OCI-LY3 (cell line): ENCODE measurements at regions not wholly inside any gene's neighbourhood (a gene's known extent, or its start where the extent isn't known, plus 50 kb on each side); places are given as distances from the start of the nearest gene placed in this dataset.
"Not testable (repeated sequence)": the region's sequence is repeated elsewhere in the genome, so short reads cannot be mapped to it uniquely, and the experiment has no call there.

Source experiments
- H2AFZ ChIP-seq: fragments of 200-600, 300-600 bp; shearing (Covaris generic); 2 replicates; pipeline ENCODE4 v1.6.0; 2014; ENCODE audit warnings: antibody characterized with exemption, low read depth, low read length
- H3K27ac ChIP-seq: fragments of 200-600, 300-600 bp; sonication (generic); 2 replicates; pipeline ENCODE4 v1.5.1; 2014; ENCODE audit warnings: mild to moderate bottlenecking, low read length, moderate library complexity, mixed read lengths
- H3K27me3 ChIP-seq: fragments of 200-600, 300-600 bp; sonication (generic); 2 replicates; pipeline ENCODE4 v1.6.1; 2014; ENCODE audit warnings: low read depth, low read length, mixed read lengths
- H3K36me3 ChIP-seq: fragments of 200-600, 300-600 bp; sonication (generic); replicated peaks from 2 replicates; pipeline ENCODE3; 2014; ENCODE audit warnings: low read depth, low read length, mixed read lengths
- H3K4me1 ChIP-seq: fragments of 300-600, 200-600 bp; sonication (generic); 2 replicates; pipeline ENCODE4 v1.6.1; 2014; ENCODE audit warnings: low read length, mixed read lengths
- H3K4me2 ChIP-seq: fragments of 200-600, 300-600 bp; sonication (generic); 2 replicates; pipeline ENCODE4 v1.6.1; 2014; ENCODE audit warnings: low read length, mixed read lengths
- H3K4me3 ChIP-seq: fragments of 300-600, 200-600 bp; sonication (generic); 2 replicates; pipeline ENCODE4 v1.5.1; 2014; ENCODE audit warnings: antibody characterized with exemption, mild to moderate bottlenecking, low read length, moderate library complexity
- H3K79me2 ChIP-seq: fragments of 300-600, 200-600 bp; shearing (Covaris generic); 2 replicates; pipeline ENCODE4 v1.6.1; 2014; ENCODE audit warnings: mild to moderate bottlenecking, low read length, mixed read lengths
- H3K9ac ChIP-seq: fragments of 300-600, 200-600 bp; shearing (Covaris generic); 2 replicates; pipeline ENCODE4 v1.6.0; 2014; ENCODE audit warnings: mild to moderate bottlenecking, low read length, moderate library complexity
- H3K9me3 ChIP-seq: fragments of 200-600, 300-600 bp; shearing (Covaris generic); 2 replicates; pipeline ENCODE4 v1.6.1; 2014; ENCODE audit warnings: low read length, mixed read lengths; ENCODE audit not compliant: insufficient read depth
- H4K20me1 ChIP-seq: fragments of 200-600, 300-600 bp; sonication (generic); 2 replicates; pipeline ENCODE4 v1.6.1; 2016; ENCODE audit warnings: low read length, mixed read lengths; ENCODE audit not compliant: insufficient read depth
- EZH2phosphoT487 ChIP-seq: fragments of 200-600 bp; shearing (Covaris generic); IDR thresholded peaks from 2 replicates; pipeline ENCODE4 v1.6.1; 2018; ENCODE audit warnings: antibody characterized with exemption, mixed run types, low read depth
- TF ChIP-seq, protein P1 (sequence below): fragments of 200-600, 300-600 bp; sonication (generic); IDR thresholded peaks from 2 replicates; pipeline ENCODE4 v1.5.1; 2014; ENCODE audit warnings: antibody characterized with exemption, low read length, low read depth

DNA sequence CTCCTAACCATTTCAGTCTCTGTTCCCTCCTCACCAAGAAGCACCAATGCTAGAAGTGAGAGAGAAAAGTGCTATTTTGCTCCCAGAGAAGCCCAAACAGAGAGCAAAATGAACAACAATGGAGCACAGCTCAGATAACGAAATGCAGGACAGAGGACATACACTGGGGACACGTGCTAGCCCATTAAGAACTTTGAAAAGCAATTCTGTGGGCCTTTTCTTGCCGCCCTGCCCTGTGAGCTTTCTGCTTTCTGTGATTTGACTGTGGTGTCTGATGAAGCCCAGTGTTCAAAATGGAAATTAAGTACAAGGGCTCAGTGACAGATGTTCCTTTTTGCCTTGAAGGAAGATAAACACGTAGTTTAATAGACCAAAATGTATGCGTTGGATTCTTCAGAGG, 130.8 kb downstream of the S1PR1 start:
- H3K27ac ChIP-seq, result no peak overlapping the region

DNA sequence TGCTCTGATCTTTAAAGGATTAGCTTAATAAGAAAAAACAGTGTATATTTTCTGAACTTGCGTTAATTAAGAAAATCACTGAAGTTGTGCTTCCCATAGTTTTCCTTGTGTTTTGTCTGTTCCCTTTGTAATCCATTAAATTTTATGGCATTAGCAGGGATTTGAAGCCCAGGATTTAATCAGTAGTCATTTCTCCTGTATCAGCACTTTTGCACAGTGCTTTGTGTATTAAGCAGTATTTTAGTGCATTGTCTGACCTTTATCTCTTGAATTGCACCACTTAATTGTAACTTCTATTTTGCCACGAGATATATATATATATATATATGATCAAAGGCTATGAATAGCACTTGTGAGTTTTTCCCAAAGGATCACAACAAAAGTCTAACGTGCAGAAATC, 133.7 kb downstream of the S1PR1 start:
- no peak for TF ChIP-seq EZH2phosphoT487
- no peak overlapping the region for H3K4me3 ChIP-seq
- H3K27ac ChIP-seq, result no peak overlapping the region
- no peaks in the 10 kb centered on the region for H3K9me3 ChIP-seq
- H3K36me3 ChIP-seq, result no peaks in the 10 kb centered on the region
- peaks cover 9% of the 10 kb centered on the region for H3K4me1 ChIP-seq
- H2AFZ ChIP-seq, result no peak overlapping the region
- H3K4me2 ChIP-seq, result no peak overlapping the region
- no peaks in the 10 kb centered on the region for H4K20me1 ChIP-seq
- H3K9ac ChIP-seq, result no peak overlapping the region
- H3K79me2 ChIP-seq, result no peaks in the 10 kb centered on the region
- no peaks in the 10 kb centered on the region for H3K27me3 ChIP-seq

More for the DNA sequence above, 130.8 kb downstream of the S1PR1 start:
- Histone ChIP-seq H4K20me1 (no peaks in the 10 kb centered on the region), H3K9me3 (no peaks in the 10 kb centered on the region), H2AFZ (no peak overlapping the region), H3K4me2 (no peak overlapping the region), H3K79me2 (no peaks in the 10 kb centered on the region), H3K4me3 (no peak overlapping the region), H3K36me3 (peaks cover 4% of the 10 kb centered on the region), H3K27me3 (no peaks in the 10 kb centered on the region), H3K4me1 (peaks cover 29% of the 10 kb centered on the region), H3K9ac (no peak overlapping the region)
- TF ChIP-seq, protein P1, sequence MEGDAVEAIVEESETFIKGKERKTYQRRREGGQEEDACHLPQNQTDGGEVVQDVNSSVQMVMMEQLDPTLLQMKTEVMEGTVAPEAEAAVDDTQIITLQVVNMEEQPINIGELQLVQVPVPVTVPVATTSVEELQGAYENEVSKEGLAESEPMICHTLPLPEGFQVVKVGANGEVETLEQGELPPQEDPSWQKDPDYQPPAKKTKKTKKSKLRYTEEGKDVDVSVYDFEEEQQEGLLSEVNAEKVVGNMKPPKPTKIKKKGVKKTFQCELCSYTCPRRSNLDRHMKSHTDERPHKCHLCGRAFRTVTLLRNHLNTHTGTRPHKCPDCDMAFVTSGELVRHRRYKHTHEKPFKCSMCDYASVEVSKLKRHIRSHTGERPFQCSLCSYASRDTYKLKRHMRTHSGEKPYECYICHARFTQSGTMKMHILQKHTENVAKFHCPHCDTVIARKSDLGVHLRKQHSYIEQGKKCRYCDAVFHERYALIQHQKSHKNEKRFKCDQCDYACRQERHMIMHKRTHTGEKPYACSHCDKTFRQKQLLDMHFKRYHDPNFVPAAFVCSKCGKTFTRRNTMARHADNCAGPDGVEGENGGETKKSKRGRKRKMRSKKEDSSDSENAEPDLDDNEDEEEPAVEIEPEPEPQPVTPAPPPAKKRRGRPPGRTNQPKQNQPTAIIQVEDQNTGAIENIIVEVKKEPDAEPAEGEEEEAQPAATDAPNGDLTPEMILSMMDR, result no peak
- TF ChIP-seq EZH2phosphoT487, result no peak

DNA sequence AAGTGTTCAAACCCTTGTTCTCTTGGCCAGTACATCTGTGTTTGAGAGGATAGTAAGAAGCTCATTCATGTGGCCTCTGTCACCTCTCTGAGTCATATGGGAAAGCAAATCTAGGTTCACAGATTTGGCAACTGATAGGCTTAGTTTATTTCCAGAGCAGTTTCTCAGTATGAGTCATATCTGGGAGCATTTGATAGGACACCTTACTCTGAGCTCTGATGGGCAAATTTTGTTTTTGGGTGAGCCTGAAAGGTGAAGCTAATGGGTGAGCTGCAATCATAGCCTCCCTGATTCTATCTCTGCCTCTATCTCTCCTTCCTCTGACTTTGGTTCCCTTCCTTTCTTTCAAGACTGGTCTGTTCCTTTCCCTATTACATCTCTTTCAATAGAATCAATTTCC, 134.4 kb downstream of the S1PR1 start:
- Histone ChIP-seq H3K27ac (no peak overlapping the region), H3K4me1 (peaks cover 9% of the 10 kb centered on the region), H3K4me2 (peak overlapping the region; percentile 1; the same call in 1 of the 2 replicates), H3K36me3 (no peaks in the 10 kb centered on the region), H3K9ac (no peak overlapping the region), H3K4me3 (no peak overlapping the region), H4K20me1 (no peaks in the 10 kb centered on the region), H3K9me3 (no peaks in the 10 kb centered on the region), H3K27me3 (no peaks in the 10 kb centered on the region), H2AFZ (no peak overlapping the region), H3K79me2 (no peaks in the 10 kb centered on the region)
- no peak for TF ChIP-seq EZH2phosphoT487

DNA sequence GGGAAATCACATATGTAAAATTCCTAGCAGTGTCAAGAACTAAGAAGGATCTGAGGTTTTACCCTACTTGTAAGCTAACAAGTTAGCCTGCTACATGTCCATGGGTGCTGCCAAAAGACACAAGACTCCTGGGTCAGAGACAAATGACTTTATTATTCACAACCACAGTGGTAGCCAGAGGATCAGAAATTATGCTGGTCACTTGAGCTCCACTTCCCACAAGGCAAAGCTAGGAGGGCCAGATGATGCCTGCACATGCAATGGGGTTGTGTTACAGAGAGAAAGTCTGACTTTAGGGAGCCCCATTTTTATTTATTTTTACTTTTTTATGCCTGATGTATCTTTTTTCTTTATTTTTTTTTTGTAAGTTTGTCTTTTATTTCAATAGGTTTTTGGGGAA, 136.8 kb downstream of the S1PR1 start:
- Histone ChIP-seq H3K9me3 (no peaks in the 10 kb centered on the region), H3K9ac (no peak overlapping the region), H3K27me3 (no peaks in the 10 kb centered on the region), H2AFZ (no peak overlapping the region), H3K27ac (no peak overlapping the region), H3K4me3 (no peak overlapping the region), H3K36me3 (no peaks in the 10 kb centered on the region), H4K20me1 (no peaks in the 10 kb centered on the region), H3K4me1 (peaks cover 9% of the 10 kb centered on the region), H3K4me2 (no peak overlapping the region), H3K79me2 (no peaks in the 10 kb centered on the region)
- TF ChIP-seq, protein P1, result no peak
- TF ChIP-seq EZH2phosphoT487, result no peak

DNA sequence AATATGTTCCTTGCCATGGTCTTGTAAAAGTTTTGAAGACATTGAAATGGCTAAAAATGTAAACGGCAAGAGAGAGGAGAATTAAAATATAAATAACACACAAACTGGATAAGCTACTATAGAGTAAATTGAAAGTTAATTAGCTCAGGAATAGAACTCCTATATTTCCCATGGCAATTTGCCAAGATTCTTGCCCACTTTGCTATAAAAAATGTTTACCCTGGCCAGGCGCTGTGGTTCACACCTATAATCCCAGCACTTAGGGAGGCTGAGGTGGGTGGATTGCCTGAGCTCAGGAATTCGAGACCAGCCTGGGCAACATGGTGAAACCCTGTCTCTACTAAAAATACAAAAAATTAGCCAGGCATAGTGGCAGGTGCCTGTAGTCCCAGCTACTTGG, 138.6 kb downstream of the S1PR1 start:
- not testable (repeated sequence) for H3K27me3 ChIP-seq, H3K36me3 ChIP-seq, H3K4me2 ChIP-seq, H3K79me2 ChIP-seq, H3K27ac ChIP-seq, H3K9ac ChIP-seq, H3K4me3 ChIP-seq, H4K20me1 ChIP-seq, H2AFZ ChIP-seq, H3K9me3 ChIP-seq
- peaks cover 18% of the 10 kb centered on the region for H3K4me1 ChIP-seq
